ENCODE measurements at regions not wholly inside any gene's neighbourhood (a gene's known extent, or its start where the extent isn't known, plus 50 kb on each side); places are given as distances from the start of the nearest gene placed in this dataset.

DNA sequence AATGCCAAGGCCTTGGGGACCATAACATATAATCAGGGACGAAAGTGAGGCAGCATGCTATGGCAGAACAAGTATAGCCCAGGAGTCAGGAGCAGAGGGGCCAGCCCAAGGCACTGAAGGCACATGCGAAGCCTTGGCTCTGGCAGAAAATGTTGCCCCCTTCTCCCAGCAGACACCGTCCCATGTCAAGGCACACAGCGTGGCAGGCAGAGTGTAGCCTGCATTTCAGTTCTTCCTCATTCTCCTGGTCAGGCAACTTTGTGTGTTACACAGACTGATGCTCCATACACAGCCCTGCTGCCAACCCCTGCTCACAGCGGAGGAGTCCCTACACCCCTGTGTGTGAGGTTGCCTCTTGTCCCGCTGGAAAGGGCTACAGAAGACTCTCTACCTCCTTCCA lies 480.8 kb downstream of the BCL11A start:
- H3K4me1 Mint-ChIP-seq, result no peaks in the 10 kb centered on the region

DNA sequence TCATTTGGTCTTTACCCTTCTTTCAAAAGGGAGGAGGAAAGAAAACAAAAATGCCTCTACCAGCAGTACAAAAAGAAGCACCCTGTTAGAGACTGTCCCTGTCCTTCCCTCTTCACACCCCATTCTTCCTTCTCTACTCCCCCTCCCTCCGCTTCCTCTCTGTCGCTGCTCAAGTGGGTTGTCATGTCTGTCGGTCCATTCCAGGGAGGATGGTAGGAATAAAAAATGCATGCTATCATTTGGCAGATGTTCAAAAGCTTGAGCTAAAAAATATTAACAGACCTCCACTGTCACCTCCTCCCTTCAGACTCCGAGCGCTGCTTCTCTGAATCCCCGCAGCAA lies 482.0 kb downstream of the BCL11A start:
- no peaks in the 10 kb centered on the region for H3K36me3 Mint-ChIP-seq
- H3K27ac Mint-ChIP-seq, result no peak overlapping the region
- no peaks in the 10 kb centered on the region for H3K9me3 Mint-ChIP-seq
- H3K4me1 Mint-ChIP-seq, result no peaks in the 10 kb centered on the region
- H3K4me3 Mint-ChIP-seq, result no peak overlapping the region
- H3K27me3 Mint-ChIP-seq, result peaks cover 3% of the 10 kb centered on the region

More for the DNA sequence above, 480.8 kb downstream of the BCL11A start:
- no peak overlapping the region for H3K27ac Mint-ChIP-seq
- H3K4me3 Mint-ChIP-seq, result no peak overlapping the region
- no peaks in the 10 kb centered on the region for H3K36me3 Mint-ChIP-seq
- no peaks in the 10 kb centered on the region for H3K9me3 Mint-ChIP-seq
- peaks cover 3% of the 10 kb centered on the region for H3K27me3 Mint-ChIP-seq

GRCh38 chr2:60070736-60071489 lies 482.5 kb downstream of the BCL11A start:
- H3K4me3 Mint-ChIP-seq, result no peak overlapping the region
- H3K4me1 Mint-ChIP-seq, result no peaks in the 10 kb centered on the region
- H3K27me3 Mint-ChIP-seq, result peaks cover 3% of the 10 kb centered on the region
- H3K9me3 Mint-ChIP-seq, result no peaks in the 10 kb centered on the region
- no peak overlapping the region for H3K27ac Mint-ChIP-seq
- no peaks in the 10 kb centered on the region for H3K36me3 Mint-ChIP-seq

- no peak overlapping the region for H3K4me3 Mint-ChIP-seq
- H3K9me3 Mint-ChIP-seq, result no peaks in the 10 kb centered on the region
- peaks cover 3% of the 10 kb centered on the region for H3K27me3 Mint-ChIP-seq
- no peak overlapping the region for H3K27ac Mint-ChIP-seq
- no peaks in the 10 kb centered on the region for H3K36me3 Mint-ChIP-seq
- H3K4me1 Mint-ChIP-seq, result no peaks in the 10 kb centered on the region
Observed at GRCh38 chr2:60070196-60070595, 483.3 kb downstream of the BCL11A start.

GRCh38 chr2:60068755-60069154 lies 484.7 kb downstream of the BCL11A start:
- no peaks in the 10 kb centered on the region for H3K36me3 Mint-ChIP-seq
- no peaks in the 10 kb centered on the region for H3K9me3 Mint-ChIP-seq
- H3K27ac Mint-ChIP-seq, result no peak overlapping the region
- H3K27me3 Mint-ChIP-seq, result peaks cover 3% of the 10 kb centered on the region
- no peak overlapping the region for H3K4me3 Mint-ChIP-seq
- no peaks in the 10 kb centered on the region for H3K4me1 Mint-ChIP-seq

- no peaks in the 10 kb centered on the region for H3K36me3 Mint-ChIP-seq
- H3K4me3 Mint-ChIP-seq, result no peak overlapping the region
- no peaks in the 10 kb centered on the region for H3K9me3 Mint-ChIP-seq
- no peak overlapping the region for H3K27ac Mint-ChIP-seq
- peaks cover 3% of the 10 kb centered on the region for H3K27me3 Mint-ChIP-seq
- no peaks in the 10 kb centered on the region for H3K4me1 Mint-ChIP-seq
Observed at GRCh38 chr2:60067006-60067405, 486.4 kb downstream of the BCL11A start.

DNA sequence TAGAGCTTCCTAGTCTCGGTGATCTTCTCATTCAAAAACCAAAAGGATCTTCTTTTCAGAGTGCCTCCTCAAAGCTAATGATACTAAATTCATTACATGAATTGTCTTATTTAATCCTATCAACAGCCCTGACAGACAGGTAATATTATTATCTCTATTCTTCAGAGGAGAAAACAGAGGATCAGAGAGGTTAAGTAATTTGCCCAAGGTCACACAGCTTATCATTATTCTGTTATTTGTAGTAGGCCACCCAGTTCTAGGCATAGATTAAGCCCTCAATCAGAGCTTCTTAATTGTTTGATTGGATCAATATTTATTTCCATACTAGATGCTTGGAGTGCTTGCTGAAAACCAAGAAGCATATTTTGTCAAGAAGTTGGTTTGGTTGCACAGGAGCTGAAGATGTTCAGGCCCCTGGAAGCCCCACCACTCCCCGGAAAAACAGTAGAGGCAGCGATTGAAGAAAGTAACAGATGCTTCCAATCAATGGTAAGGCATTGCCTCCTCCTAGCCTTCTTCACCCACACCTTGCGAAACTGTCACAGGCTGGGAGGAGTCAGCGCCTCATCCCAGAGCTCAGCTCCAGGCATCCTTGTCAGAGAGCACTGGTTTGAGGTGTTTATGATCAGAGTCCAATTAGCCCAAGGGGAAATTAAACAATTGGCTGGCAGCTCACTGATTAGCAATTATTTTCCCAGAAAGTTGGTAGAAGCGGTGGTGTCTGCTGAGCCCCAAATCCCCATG lies 487.2 kb downstream of the BCL11A start:
- Mint-ChIP-seq H3K27me3 (peaks cover 2% of the 10 kb centered on the region), H3K27ac (no peak overlapping the region), H3K9me3 (no peaks in the 10 kb centered on the region), H3K4me3 (no peak overlapping the region), H3K4me1 (no peaks in the 10 kb centered on the region), H3K36me3 (no peaks in the 10 kb centered on the region)

DNA sequence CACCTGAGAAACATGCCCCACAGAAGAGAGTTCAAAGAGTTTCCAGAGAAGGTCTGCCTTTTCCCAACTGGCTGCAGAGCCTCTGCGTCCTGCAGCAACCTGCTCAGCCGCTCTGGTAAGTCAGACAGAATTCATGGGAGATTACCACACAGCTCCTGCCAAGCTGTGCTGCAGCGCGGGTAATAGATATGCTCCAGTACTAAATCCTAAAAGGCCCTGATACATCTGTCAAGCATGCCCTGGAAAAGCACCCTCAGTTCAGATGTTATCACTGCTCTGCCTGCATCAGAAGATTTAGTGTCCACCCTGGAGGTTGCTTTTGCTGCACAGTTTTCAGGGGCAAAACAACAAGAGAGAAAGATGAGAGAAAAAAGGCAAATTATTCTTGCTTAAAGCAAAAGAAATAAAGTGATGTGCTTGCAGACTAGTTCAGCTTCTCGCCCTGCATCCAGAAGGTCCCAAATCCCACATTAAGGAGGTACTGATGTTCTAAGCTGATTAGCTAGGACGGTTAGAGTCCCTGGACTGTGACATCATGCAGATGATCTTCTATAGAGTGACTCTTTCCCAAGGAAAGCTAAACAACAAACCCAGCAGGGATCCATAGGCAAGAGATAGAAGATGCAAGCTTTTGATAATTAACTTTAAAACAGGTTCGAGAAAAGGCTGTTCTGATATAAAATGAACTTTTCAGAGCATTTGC lies 488.6 kb downstream of the BCL11A start:
- Mint-ChIP-seq H3K27ac (no peak overlapping the region), H3K36me3 (no peaks in the 10 kb centered on the region), H3K27me3 (peaks cover 2% of the 10 kb centered on the region), H3K4me1 (no peaks in the 10 kb centered on the region), H3K9me3 (no peaks in the 10 kb centered on the region), H3K4me3 (no peak overlapping the region)

DNA sequence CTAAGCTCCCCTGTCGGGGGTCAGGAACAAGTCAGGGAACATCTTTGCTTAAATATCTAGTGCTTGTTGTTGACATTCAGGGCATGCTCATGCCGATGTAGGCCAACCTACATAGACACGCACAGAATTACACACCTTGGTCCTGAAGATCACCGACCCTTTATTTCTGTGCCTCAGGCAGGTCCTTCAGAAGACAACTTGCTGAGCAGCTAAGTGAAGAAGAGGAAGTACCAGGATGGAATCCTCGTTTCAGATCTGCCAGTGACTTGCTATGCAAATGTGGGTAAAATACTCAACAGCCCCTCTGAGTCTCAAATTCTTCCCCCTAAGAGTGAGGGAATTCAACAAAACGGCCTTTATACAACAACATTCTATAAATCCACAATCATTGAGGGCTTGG lies 494.7 kb downstream of the BCL11A start:
- Mint-ChIP-seq H3K4me1 (no peaks in the 10 kb centered on the region), H3K4me3 (no peak overlapping the region), H3K27ac (no peak overlapping the region), H3K9me3 (no peaks in the 10 kb centered on the region), H3K36me3 (no peaks in the 10 kb centered on the region), H3K27me3 (no peaks in the 10 kb centered on the region)

DNA sequence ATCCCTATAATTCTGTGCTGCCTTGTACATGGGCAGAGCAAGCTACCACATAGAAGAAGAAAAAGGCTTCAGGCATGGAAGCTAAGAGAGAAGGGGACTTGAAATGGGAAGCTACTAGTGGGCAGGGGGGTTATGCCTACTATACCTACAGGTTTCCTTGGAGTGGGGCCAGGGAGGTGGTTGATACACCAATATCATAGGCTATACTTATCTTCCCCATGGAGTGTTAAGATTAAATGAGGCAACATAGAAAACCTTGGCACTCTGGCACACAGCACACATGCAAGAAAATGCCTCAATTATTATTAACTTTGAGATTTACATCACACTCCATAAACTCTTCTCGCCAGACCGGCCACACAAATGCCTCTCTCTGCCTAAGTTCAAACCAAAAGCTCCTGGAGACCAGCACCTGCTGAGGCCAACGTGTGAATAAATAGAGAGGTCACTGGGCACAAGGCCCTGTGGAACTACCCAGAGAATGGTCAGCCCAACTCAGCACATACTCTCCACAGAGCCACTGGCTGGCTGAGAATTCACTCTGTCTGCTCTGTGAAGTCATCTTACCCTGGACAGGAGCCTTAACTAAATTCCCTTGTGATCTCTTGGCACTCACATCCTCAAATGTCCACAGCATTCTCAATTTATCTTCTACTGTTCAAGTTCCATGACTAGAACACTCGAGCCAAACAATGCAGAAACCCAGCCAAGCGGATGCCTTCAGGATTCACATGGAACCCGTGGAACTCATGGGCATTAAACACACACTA lies 498.7 kb downstream of the BCL11A start:
- no peak overlapping the region for H3K27ac Mint-ChIP-seq
- H3K27me3 Mint-ChIP-seq, result no peaks in the 10 kb centered on the region
- H3K4me1 Mint-ChIP-seq, result no peaks in the 10 kb centered on the region
- H3K9me3 Mint-ChIP-seq, result no peaks in the 10 kb centered on the region
- H3K36me3 Mint-ChIP-seq, result no peaks in the 10 kb centered on the region
- no peak overlapping the region for H3K4me3 Mint-ChIP-seq

GRCh38 chr2:60053791-60054190 lies 499.7 kb downstream of the BCL11A start:
- no peaks in the 10 kb centered on the region for H3K36me3 Mint-ChIP-seq
- no peaks in the 10 kb centered on the region for H3K27me3 Mint-ChIP-seq
- no peaks in the 10 kb centered on the region for H3K4me1 Mint-ChIP-seq
- H3K9me3 Mint-ChIP-seq, result no peaks in the 10 kb centered on the region
- H3K4me3 Mint-ChIP-seq, result no peak overlapping the region
- no peak overlapping the region for H3K27ac Mint-ChIP-seq

- H3K27me3 Mint-ChIP-seq, result no peaks in the 10 kb centered on the region
- H3K4me3 Mint-ChIP-seq, result no peak overlapping the region
- no peaks in the 10 kb centered on the region for H3K4me1 Mint-ChIP-seq
- H3K36me3 Mint-ChIP-seq, result no peaks in the 10 kb centered on the region
- no peak overlapping the region for H3K27ac Mint-ChIP-seq
- H3K9me3 Mint-ChIP-seq, result no peaks in the 10 kb centered on the region
Observed at GRCh38 chr2:60052601-60053000, 500.9 kb downstream of the BCL11A start.

- H3K27ac Mint-ChIP-seq, result no peak overlapping the region
- H3K27me3 Mint-ChIP-seq, result no peaks in the 10 kb centered on the region
- H3K4me1 Mint-ChIP-seq, result no peaks in the 10 kb centered on the region
- H3K4me3 Mint-ChIP-seq, result no peak overlapping the region
- no peaks in the 10 kb centered on the region for H3K36me3 Mint-ChIP-seq
- H3K9me3 Mint-ChIP-seq, result no peaks in the 10 kb centered on the region
Observed at GRCh38 chr2:60051991-60052390, 501.5 kb downstream of the BCL11A start.

DNA sequence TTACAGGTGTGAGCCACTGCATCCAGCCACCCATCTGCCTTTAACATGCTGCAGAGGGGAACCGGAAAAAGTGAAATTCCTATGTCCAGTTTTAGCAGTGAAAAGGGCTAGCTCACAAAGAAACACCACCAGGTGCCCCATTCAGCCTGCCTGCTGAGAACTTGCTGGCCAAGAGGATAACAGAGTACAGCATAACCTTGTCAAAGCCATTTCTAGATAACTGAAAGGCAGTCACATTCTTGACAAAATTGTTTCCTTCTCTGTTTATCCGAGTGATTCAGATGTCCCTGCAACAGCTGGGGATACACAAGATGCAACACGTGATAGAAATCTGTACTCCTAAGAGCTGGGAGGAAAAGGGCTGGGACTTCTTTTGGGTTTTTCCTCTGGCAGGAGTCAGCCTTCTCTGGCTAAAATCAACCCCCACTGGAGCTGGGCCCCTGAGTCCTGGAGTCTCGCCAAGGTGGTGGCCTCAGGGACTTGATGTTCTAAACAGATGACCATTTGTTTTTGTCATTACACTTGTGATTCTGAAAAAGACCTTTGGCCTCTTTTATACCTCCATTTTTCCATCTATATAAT lies 505.4 kb downstream of the BCL11A start:
- Mint-ChIP-seq H3K27me3 (no peaks in the 10 kb centered on the region), H3K27ac (no peak overlapping the region), H3K36me3 (no peaks in the 10 kb centered on the region), H3K4me3 (no peak overlapping the region), H3K9me3 (no peaks in the 10 kb centered on the region), H3K4me1 (no peaks in the 10 kb centered on the region)

DNA sequence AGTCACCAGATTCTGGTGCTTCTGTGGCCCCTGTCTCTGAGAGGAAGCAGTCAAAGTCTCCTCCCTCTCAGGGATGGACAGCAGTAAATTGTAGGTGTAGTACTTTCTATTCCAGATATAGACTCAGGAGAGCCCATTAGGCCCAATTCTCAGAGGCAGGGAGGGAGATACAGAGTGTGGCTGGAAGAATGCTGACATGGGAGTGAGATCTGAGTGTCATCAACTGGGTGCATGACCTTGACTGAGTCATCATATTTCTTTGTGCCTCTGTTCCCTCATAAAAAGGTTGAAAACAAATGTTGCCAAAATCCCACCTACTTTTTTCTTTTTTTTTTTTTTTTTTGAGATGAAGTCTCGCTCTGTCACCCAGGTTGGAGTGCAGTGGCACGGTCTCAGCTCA lies 506.1 kb downstream of the BCL11A start:
- Mint-ChIP-seq H3K36me3 (no peaks in the 10 kb centered on the region), H3K4me1 (no peaks in the 10 kb centered on the region), H3K4me3 (no peak overlapping the region), H3K27ac (no peak overlapping the region), H3K9me3 (no peaks in the 10 kb centered on the region), H3K27me3 (no peaks in the 10 kb centered on the region)
